ENCODE measurements at regions not wholly inside any gene's neighbourhood (a gene's known extent, or its start where the extent isn't known, plus 50 kb on each side); places are given as distances from the start of the nearest gene placed in this dataset.

DNA sequence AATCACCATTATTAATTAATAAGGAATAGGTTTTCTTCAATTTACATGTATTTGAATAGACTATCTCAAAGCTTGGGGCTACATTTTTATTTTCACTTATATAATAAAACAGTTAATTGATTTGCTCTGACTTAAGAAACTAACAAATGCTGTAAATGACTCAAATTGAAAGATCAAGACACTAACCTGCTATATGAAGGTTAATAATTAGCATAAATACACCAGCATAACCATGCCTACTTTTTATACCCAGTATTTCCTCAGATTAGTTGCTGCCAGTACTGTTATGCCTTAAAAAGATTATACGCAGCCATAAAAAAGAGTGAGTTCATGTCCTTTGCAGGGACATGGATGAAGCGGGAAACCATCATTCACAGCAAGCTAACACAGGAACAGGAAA is 1545.1 kb downstream of the AMY1C start:
- TF ChIP-seq CTCF (IDR thresholded peaks at IDR 0.05), result no peak
- Histone ChIP-seq H3K36me3 (no peaks in the 10 kb centered on the region), H3K9me3 (no peaks in the 10 kb centered on the region), H3K4me3 (no peak overlapping the region), H3K4me1 (ENCODE audit: control insufficient read depth in 1 of 2, low read depth in 2 of 2) (no peaks in the 10 kb centered on the region), H3K27me3 (replicated peaks; ENCODE audit: insufficient read depth) (no peaks in the 10 kb centered on the region), H3K27ac (no peak overlapping the region)
- no peak for DNase-seq (ENCODE audit: low spot score)
- ATAC-seq (ENCODE audit: insufficient number of reproducible peaks, low FRiP score, low read depth), result no peak

- no peak for ATAC-seq (ENCODE audit: insufficient number of reproducible peaks, low FRiP score, low read depth)
- H3K4me1 ChIP-seq (ENCODE audit: control insufficient read depth in 1 of 2, low read depth in 2 of 2), result no peaks in the 10 kb centered on the region
- H3K9me3 ChIP-seq, result no peaks in the 10 kb centered on the region
- no peak overlapping the region for H3K27ac ChIP-seq
- no peaks in the 10 kb centered on the region for H3K27me3 ChIP-seq (replicated peaks; ENCODE audit: insufficient read depth)
- DNase-seq (ENCODE audit: low spot score), result no peak
- H3K36me3 ChIP-seq, result no peaks in the 10 kb centered on the region
- TF ChIP-seq CTCF (IDR thresholded peaks at IDR 0.05), result no peak
- H3K4me3 ChIP-seq, result no peak overlapping the region
These were observed 1560.4 kb downstream of the AMY1C start for GRCh38 chr1:105310063-105310462.

DNA sequence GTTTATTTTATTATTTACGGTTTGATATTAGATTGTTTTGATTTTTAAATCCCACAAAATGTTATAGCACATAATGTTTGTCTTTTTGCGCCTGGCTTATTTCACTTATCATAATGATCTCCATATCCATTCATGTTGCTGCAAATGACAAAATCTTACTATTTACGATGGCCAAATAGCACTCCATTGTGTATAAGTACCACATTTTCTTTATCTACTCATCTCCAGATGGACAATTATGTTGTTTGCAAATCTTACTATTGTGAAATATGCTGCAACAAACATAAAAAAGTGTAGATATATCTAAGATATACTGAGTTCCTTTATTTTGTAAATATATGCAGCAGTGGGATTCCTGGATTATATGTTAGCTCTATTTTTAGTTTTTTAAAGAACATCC is 1568.3 kb downstream of the AMY1C start:
- TF ChIP-seq CTCF (IDR thresholded peaks at IDR 0.05), result no peak
- DNase-seq (ENCODE audit: low spot score) (no peak), ATAC-seq (ENCODE audit: insufficient number of reproducible peaks, low FRiP score, low read depth) (no peak)
- no peaks in the 10 kb centered on the region for H3K4me1 ChIP-seq (ENCODE audit: control insufficient read depth in 1 of 2, low read depth in 2 of 2)
- no peak overlapping the region for H3K27ac ChIP-seq
- no peaks in the 10 kb centered on the region for H3K9me3 ChIP-seq
- H3K36me3 ChIP-seq, result no peaks in the 10 kb centered on the region
- no peaks in the 10 kb centered on the region for H3K27me3 ChIP-seq (replicated peaks; ENCODE audit: insufficient read depth)
- no peak overlapping the region for H3K4me3 ChIP-seq

GRCh38 chr1:105326886-105327285 is 1577.2 kb downstream of the AMY1C start:
- Histone ChIP-seq H3K36me3 (no peaks in the 10 kb centered on the region), H3K27ac (no peak overlapping the region), H3K4me3 (no peak overlapping the region), H3K4me1 (ENCODE audit: control insufficient read depth in 1 of 2, low read depth in 2 of 2) (no peaks in the 10 kb centered on the region), H3K9me3 (no peaks in the 10 kb centered on the region), H3K27me3 (replicated peaks; ENCODE audit: insufficient read depth) (no peaks in the 10 kb centered on the region)
- TF ChIP-seq CTCF (IDR thresholded peaks at IDR 0.05), result no peak
- DNase-seq (ENCODE audit: low spot score) (no peak), ATAC-seq (ENCODE audit: insufficient number of reproducible peaks, low FRiP score, low read depth) (no peak)

GRCh38 chr1:105337420-105337819 is 1587.7 kb downstream of the AMY1C start:
- no peaks in the 10 kb centered on the region for H3K36me3 ChIP-seq
- no peak for ATAC-seq (ENCODE audit: insufficient number of reproducible peaks, low FRiP score, low read depth)
- TF ChIP-seq CTCF (IDR thresholded peaks at IDR 0.05), result no peak

More at GRCh38 chr1:105337420-105337819, 1587.7 kb downstream of the AMY1C start:
- Histone ChIP-seq H3K27ac (no peak overlapping the region), H3K4me3 (no peak overlapping the region), H3K4me1 (ENCODE audit: control insufficient read depth in 1 of 2, low read depth in 2 of 2) (no peaks in the 10 kb centered on the region), H3K27me3 (replicated peaks; ENCODE audit: insufficient read depth) (no peaks in the 10 kb centered on the region), H3K9me3 (no peaks in the 10 kb centered on the region)
- no peak for DNase-seq (ENCODE audit: low spot score)

Data from thoracic aorta (tissue), 2 donors.